ENCODE measurements at regions not wholly inside any gene's neighbourhood (a gene's known extent, or its start where the extent isn't known, plus 50 kb on each side); places are given as distances from the start of the nearest gene placed in this dataset.

DNA sequence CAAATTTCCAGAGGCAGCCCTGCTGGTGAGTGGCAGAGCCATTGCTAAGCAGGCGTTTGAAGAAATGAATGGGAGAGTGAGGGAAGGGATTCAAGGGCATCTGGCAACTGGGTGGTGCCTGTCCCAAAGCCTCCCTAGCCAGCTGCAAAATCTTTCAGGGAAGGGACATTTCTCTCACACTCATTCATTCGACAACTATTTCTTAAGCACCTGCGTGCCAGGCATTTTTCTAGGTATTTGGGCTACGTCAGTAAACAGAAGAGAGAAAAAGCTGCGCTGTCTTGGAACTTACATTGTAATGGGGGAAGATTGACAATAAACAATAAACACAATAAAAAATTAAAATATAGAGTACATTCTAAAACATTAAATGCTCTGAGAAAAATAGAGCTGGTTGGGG lies 301.9 kb upstream of the USP24 start:
- H2AK5ac ChIP-seq (ENCODE audit: low read depth, low read length): no peak overlapping the region
- POLR2A ChIA-PET (ENCODE audit: partially characterized antibody): no interaction called here
- no peak overlapping the region for H2BK120ac ChIP-seq (replicated peaks; ENCODE audit: low read depth, low read length)
- 89% methylated on average over 5 of the region's 5 CpGs; no CpG with 5 or more reads in 1 of the 2 experiments for WGBS, 2 experiments (ENCODE audit: extremely low coverage in 1 of 2, insufficient coverage in 1 of 2, insufficient read length in 1 of 2, insufficient replicate concordance in 2 of 2, low coverage in 1 of 2, low lambda C conversion rate in 2 of 2, missing lambda C conversion rate in 1 of 2)
- no peaks in the 10 kb centered on the region for H3K27me3 ChIP-seq (replicated peaks in 1 of 4; ENCODE audit: control insufficient read depth in 3 of 4, extremely low read depth in 1 of 4, insufficient read depth in 3 of 4, low read length in 3 of 4)
- no peaks in the 10 kb centered on the region for H3K36me3 ChIP-seq (ENCODE audit: control insufficient read depth in 2 of 4, insufficient read depth in 4 of 4, low read length in 3 of 4)
- no peak overlapping the region for H2BK5ac ChIP-seq (ENCODE audit: low read depth, low read length)
- H2BK20ac ChIP-seq (ENCODE audit: low read length): no peak overlapping the region
- H3K4ac ChIP-seq (replicated peaks; ENCODE audit: insufficient read length, low read depth, low read length): no peak overlapping the region
- H3K9me3 ChIP-seq (ENCODE audit: insufficient read depth in 2 of 2, low read depth in 1 of 2, low read length in 1 of 2): no peaks in the 10 kb centered on the region
- H4K91ac ChIP-seq (replicated peaks; ENCODE audit: insufficient read length, low read length): no peak overlapping the region
- H2BK15ac ChIP-seq (ENCODE audit: low read length): no peak overlapping the region
- FAIRE-seq: no peak
- no peak overlapping the region for H3K23ac ChIP-seq (ENCODE audit: insufficient read length)
- H3K4me1 ChIP-seq (replicated peaks in 1 of 4; ENCODE audit: control insufficient read depth in 3 of 4, insufficient read depth in 4 of 4, low read length in 3 of 4): no peaks in the 10 kb centered on the region
- no peak overlapping the region for H3K27ac ChIP-seq (ENCODE audit: low read depth, low read length)
- CTCF ChIA-PET (ENCODE audit: partially characterized antibody): interaction anchor here (0.9 to 1.1 kb wide), 2 partner anchors 38 to 327 kb away, joined by 3 to 4 read pairs; no protein-coding TSS in a partner anchor
- H3K23me2 ChIP-seq (ENCODE audit: low read depth, low read length): no peaks in the 10 kb centered on the region
- H4K8ac ChIP-seq (ENCODE audit: extremely low read depth, insufficient read depth, low read length): no peak overlapping the region
- H3K14ac ChIP-seq (ENCODE audit: insufficient read length): no peak overlapping the region
- no peak overlapping the region for H3K4me2 ChIP-seq (ENCODE audit: insufficient read depth in 1 of 2, low read depth in 2 of 2, low read length in 2 of 2)
- H3K79me1 ChIP-seq (ENCODE audit: low read depth, low read length): no peaks in the 10 kb centered on the region
- no peak overlapping the region for H3K4me3 ChIP-seq (ENCODE audit: extremely low read depth in 1 of 4, insufficient read depth in 2 of 4, low read depth in 3 of 4, low read length in 4 of 4)
- H2AFZ ChIP-seq (ENCODE audit: low read length): no peak overlapping the region
- DNase-seq (ENCODE audit: low read depth in 1 of 2, low spot score in 2 of 2): no peak
- no peaks in the 10 kb centered on the region for H3K79me2 ChIP-seq (ENCODE audit: control insufficient read depth in 1 of 2, insufficient read depth in 2 of 2, low read length in 2 of 2)
- no peak overlapping the region for H3K18ac ChIP-seq (ENCODE audit: extremely low read depth, low read length)
- H4K5ac ChIP-seq (ENCODE audit: insufficient read length, low read depth, low read length): no peak overlapping the region
- no peak overlapping the region for H2BK12ac ChIP-seq (ENCODE audit: low read depth, low read length)
- no peak overlapping the region for H3K56ac ChIP-seq (replicated peaks; ENCODE audit: insufficient read length, low read depth, low read length)
- H4K20me1 ChIP-seq (replicated peaks in 1 of 2; ENCODE audit: control insufficient read depth in 1 of 2, insufficient read depth in 2 of 2, low read length in 2 of 2): no peaks in the 10 kb centered on the region
- no peak overlapping the region for H3K9ac ChIP-seq (replicated peaks in 1 of 4; ENCODE audit: extremely low read depth in 1 of 4, low read depth in 3 of 4, low read length in 3 of 4)
- no peak for TF ChIP-seq SIRT6 (IDR thresholded peaks at IDR 0.05; ENCODE audit: low read length)
- TF ChIP-seq RNF2 (IDR thresholded peaks at IDR 0.05; ENCODE audit: borderline replicate concordance, low read depth, low read length, missing control alignments, poor library complexity, severe bottlenecking): no peak
- TF ChIP-seq TBP (IDR thresholded peaks at IDR 0.05; ENCODE audit: low read depth, low read length): no peak
- TF ChIP-seq POU5F1 (IDR thresholded peaks at IDR 0.05; ENCODE audit: low read depth, low read length): no peak
- no peak for TF ChIP-seq TEAD4 (IDR thresholded peaks at IDR 0.05; ENCODE audit: low read depth, low read length)
- TF ChIP-seq BACH1 (IDR thresholded peaks at IDR 0.05; ENCODE audit: low read length): no peak
- TF ChIP-seq EP300 (IDR thresholded peaks at IDR 0.05; ENCODE audit: borderline replicate concordance in 1 of 2, low read depth in 2 of 2, low read length in 2 of 2): no peak
- no peak for TF ChIP-seq TCF12 (IDR thresholded peaks at IDR 0.05; ENCODE audit: low read depth, low read length)
- TF ChIP-seq SAP30 (IDR thresholded peaks at IDR 0.05; ENCODE audit: insufficient read depth, insufficient replicate concordance, low read length): no peak
- no peak for TF ChIP-seq JUN (IDR thresholded peaks at IDR 0.05; ENCODE audit: low read depth, low read length)
- no peak for TF ChIP-seq NRF1 (IDR thresholded peaks at IDR 0.05; ENCODE audit: low read depth, low read length)
- no peak for TF ChIP-seq CTCF (IDR thresholded peaks at IDR 0.05; ENCODE audit: control extremely low read depth in 1 of 3, insufficient read depth in 1 of 3, low read depth in 1 of 3, low read length in 3 of 3)
